ENCODE measurements at regions not wholly inside any gene's neighbourhood (a gene's known extent, or its start where the extent isn't known, plus 50 kb on each side); places are given as distances from the start of the nearest gene placed in this dataset.

GRCh38 chr6:7052443-7053011 lies 55.2 kb upstream of the RREB1 start:
- TF ChIP-seq POLR2AphosphoS5 (IDR thresholded peaks at IDR 0.05): peak in 2 of 4 donors; percentile 16 to 33
- no peak for TF ChIP-seq CTCF (IDR thresholded peaks at IDR 0.05)
- TF ChIP-seq POLR2A (IDR thresholded peaks at IDR 0.05): no peak
- TF ChIP-seq EP300 (IDR thresholded peaks at IDR 0.05): no peak
